Aorta (tissue), 5 donors: ENCODE measurements at regions not wholly inside any gene's neighbourhood (a gene's known extent, or its start where the extent isn't known, plus 50 kb on each side); places are given as distances from the start of the nearest gene placed in this dataset.
A peak's percentile ranks its signal among the peaks of the same experiment; 100 is the strongest.

Source experiments
- ATAC-seq: fragments of 200-7000 bp; cut with Tn5 transposase; one replicate; pipeline ENCODE4 v1.9.1; 2022; ENCODE audit warnings: moderate library complexity; ENCODE audit not compliant: low FRiP score
- DNase-seq, 2 donors: peaks; one replicate each; pipeline ENCODE4 v3.0.0-alpha.2; 2020
- H3K27ac ChIP-seq, 2 donors: one replicate each; pipeline ENCODE4 v1.5.1; 2013; ENCODE audit warnings: low read length in 2 of 2, mild to moderate bottlenecking in 2 of 2, moderate library complexity in 2 of 2, control low read depth in 1 of 2, inconsistent platforms in 1 of 2, low read depth in 1 of 2
- H3K27me3 ChIP-seq, 2 donors: one replicate each; pipeline ENCODE4 v1.6.1; 2013; ENCODE audit warnings: control low read depth in 1 of 2, low read length in 1 of 2, mild to moderate bottlenecking in 1 of 2, moderate library complexity in 1 of 2; ENCODE audit not compliant: insufficient read depth in 2 of 2, control insufficient read depth in 1 of 2
- H3K36me3 ChIP-seq, 2 donors: one replicate each; pipeline ENCODE4 v1.6.1; 2013; ENCODE audit warnings: control low read depth in 1 of 2, low read length in 1 of 2, mild to moderate bottlenecking in 1 of 2; ENCODE audit not compliant: insufficient read depth in 2 of 2, control insufficient read depth in 1 of 2
- H3K4me1 ChIP-seq, 2 donors: one replicate each; pipeline ENCODE4 v1.6.1; 2013; ENCODE audit warnings: low read length in 2 of 2, control low read depth in 1 of 2, mild to moderate bottlenecking in 1 of 2, moderate library complexity in 1 of 2; ENCODE audit not compliant: insufficient read depth in 2 of 2, control insufficient read depth in 1 of 2
- H3K4me3 ChIP-seq, 2 donors: one replicate each; pipeline ENCODE4 v1.5.1; 2013; ENCODE audit warnings: low read length in 2 of 2, control low read depth in 1 of 2, mild to moderate bottlenecking in 1 of 2
- H3K9me3 ChIP-seq: one replicate; pipeline ENCODE4 v1.6.1; 2013; ENCODE audit warnings: mild to moderate bottlenecking, low read length; ENCODE audit not compliant: control insufficient read depth
- WGBS, 2 donors: extraction: QIAGEN DNeasy Blood & Tissue Kit; methylation state at CpG; one replicate each; pipeline ENCODE4 v1.1.7; 2013; 5-methylcytosine and 5-hydroxymethylcytosine counted together
- intact Hi-C, 2 donors: fragments of 100-400 bp; cut with DNase I; formaldehyde crosslinking; loops; one replicate each; pipeline versions ENCODE4 v1.14.2 to v1.15.0; 2022
- donor health status: healthy with polysubstance abuse.
- donor health status: Bipolar disorder and iron deficiency.
- donor health status: DM: no; HTN: no; CAD: no.
- donor health status: DM: no; HTN: no; CAD: no.
- donor health status: DM: yes; HTN: yes; CAD: no.

GRCh38 chr3:162534431-162534830 lies 1037.8 kb downstream of the OTOL1 start:
- DNase-seq: no peak
- WGBS, 2 donors: 81 to 89% methylated on average over 2 of the region's 2 CpGs
- no peak for ATAC-seq
- no peaks in the 10 kb centered on the region for H3K4me1 ChIP-seq
- H3K4me3 ChIP-seq: no peak overlapping the region
- H3K27me3 ChIP-seq: no peaks in the 10 kb centered on the region
- H3K27ac ChIP-seq: no peak overlapping the region
- H3K9me3 ChIP-seq: no peaks in the 10 kb centered on the region
- intact Hi-C loops: no loop called here
- no peaks in the 10 kb centered on the region for H3K36me3 ChIP-seq

DNA sequence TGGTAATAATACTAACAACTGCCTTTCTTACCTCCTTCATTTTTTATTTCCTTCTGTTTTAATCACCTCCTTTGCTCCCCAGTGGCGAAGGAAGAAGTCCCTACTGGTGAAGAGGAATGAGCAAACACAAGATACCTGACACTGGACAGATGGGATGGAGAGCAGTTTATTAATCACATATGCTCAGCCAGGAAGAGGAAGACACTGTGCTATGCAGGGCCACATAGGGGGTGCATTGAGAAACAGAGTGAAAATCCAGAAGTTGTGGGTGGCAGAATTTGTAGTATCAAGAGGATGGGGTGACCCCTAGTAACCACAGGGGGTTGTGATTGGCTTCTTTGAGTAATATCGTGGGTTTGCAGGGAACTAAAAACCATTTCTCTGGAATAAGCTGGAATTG lies 1041.9 kb downstream of the OTOL1 start:
- H3K9me3 ChIP-seq: no peaks in the 10 kb centered on the region
- no peaks in the 10 kb centered on the region for H3K4me1 ChIP-seq
- intact Hi-C loops: no loop called here
- no peak overlapping the region for H3K27ac ChIP-seq
- ATAC-seq (peak; percentile 15), DNase-seq (no peak)
- no peak overlapping the region for H3K4me3 ChIP-seq
- no peaks in the 10 kb centered on the region for H3K36me3 ChIP-seq
- no peaks in the 10 kb centered on the region for H3K27me3 ChIP-seq
- 69 to 74% methylated on average over 2 of the region's 2 CpGs for WGBS, 2 donors

DNA sequence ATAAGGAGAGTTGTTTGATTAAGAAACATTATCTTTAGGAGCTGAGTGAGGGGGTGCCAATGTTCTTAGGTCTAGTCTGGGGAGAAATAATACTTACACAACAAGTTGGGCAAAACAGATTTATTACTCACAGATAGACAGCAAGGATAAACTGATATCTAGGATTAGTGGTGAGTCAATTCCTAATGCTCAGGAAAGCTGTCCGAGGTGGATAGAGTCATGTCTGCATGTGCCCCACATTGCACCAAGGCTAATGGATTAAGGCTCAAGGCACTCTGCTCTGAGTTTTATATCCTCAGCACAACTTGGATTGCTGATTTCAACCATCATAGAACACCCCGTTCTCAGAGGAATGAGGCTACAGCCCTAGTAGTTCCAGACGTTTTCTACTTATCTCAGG lies 1042.3 kb downstream of the OTOL1 start:
- intact Hi-C loops: no loop called here

DNA sequence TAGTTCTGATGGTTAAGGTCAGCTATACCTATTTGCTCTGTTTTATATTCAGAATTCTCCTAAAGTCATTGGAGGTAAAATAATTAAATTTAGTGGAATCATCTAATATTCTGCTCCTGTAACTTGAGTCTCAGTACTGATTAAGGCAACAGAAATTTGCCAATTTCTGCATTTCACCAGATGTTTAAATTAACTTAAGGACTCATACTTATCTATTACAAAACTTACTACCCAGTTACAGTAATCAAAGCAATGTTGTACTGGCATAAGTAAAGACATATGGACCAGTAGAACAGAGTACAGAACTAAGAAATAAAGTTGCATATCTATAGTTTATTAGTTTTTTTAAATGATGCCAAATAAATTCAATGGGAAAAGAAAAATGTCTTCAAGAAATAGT lies 1043.8 kb downstream of the OTOL1 start:
- no peak for ATAC-seq
- Histone ChIP-seq H3K4me1 (no peaks in the 10 kb centered on the region), H3K27ac (no peak overlapping the region), H3K9me3 (no peaks in the 10 kb centered on the region), H3K4me3 (no peak overlapping the region), H3K36me3 (no peaks in the 10 kb centered on the region), H3K27me3 (no peaks in the 10 kb centered on the region)
- intact Hi-C loops: no loop called here
- no peak for DNase-seq

More for the DNA sequence above, 1042.3 kb downstream of the OTOL1 start:
- WGBS, 2 donors: 78 to 81% methylated on average over 3 of the region's 3 CpGs
- Histone ChIP-seq H3K27me3 (no peaks in the 10 kb centered on the region), H3K9me3 (no peaks in the 10 kb centered on the region), H3K4me3 (no peak overlapping the region), H3K36me3 (no peaks in the 10 kb centered on the region), H3K27ac (no peak overlapping the region), H3K4me1 (no peaks in the 10 kb centered on the region)
- DNase-seq (no peak), ATAC-seq (no peak)

- intact Hi-C loops: no loop called here
- Histone ChIP-seq H3K9me3 (no peaks in the 10 kb centered on the region), H3K4me3 (no peak overlapping the region), H3K27ac (no peak overlapping the region), H3K27me3 (no peaks in the 10 kb centered on the region), H3K36me3 (no peaks in the 10 kb centered on the region), H3K4me1 (no peaks in the 10 kb centered on the region)
- DNase-seq (no peak), ATAC-seq (no peak)
- 94 to 100% methylated on average over 2 of the region's 2 CpGs for WGBS, 2 donors
Measured at GRCh38 chr3:162541923-162542322, 1045.3 kb downstream of the OTOL1 start.

DNA sequence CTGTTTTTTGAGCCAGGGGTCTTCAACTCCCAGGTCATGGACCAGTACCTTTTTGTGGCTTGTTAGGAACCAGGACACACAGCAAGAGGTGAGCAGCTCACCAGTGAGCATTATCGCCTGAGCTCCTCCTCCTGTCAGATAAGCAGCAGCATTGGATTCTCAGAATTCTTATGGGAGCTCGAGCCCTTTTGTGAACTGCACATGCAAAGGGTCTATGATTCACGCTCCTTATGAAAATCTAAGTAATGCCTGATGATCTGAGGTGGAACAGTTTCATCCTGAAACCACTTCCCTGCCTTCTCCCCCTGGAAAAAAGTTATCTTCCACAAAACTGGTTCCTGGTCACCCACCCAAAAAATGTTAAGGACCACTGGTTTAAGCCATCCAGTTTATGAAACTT lies 1047.6 kb downstream of the OTOL1 start:
- Histone ChIP-seq H3K9me3 (no peaks in the 10 kb centered on the region), H3K36me3 (no peaks in the 10 kb centered on the region), H3K4me3 (no peak overlapping the region), H3K27me3 (no peaks in the 10 kb centered on the region), H3K27ac (no peak overlapping the region), H3K4me1 (no peaks in the 10 kb centered on the region)
- intact Hi-C loops: no loop called here
- ATAC-seq (no peak), DNase-seq (no peak)
- WGBS, 2 donors: 85 to 93% methylated on average over 3 of the region's 3 CpGs

DNA sequence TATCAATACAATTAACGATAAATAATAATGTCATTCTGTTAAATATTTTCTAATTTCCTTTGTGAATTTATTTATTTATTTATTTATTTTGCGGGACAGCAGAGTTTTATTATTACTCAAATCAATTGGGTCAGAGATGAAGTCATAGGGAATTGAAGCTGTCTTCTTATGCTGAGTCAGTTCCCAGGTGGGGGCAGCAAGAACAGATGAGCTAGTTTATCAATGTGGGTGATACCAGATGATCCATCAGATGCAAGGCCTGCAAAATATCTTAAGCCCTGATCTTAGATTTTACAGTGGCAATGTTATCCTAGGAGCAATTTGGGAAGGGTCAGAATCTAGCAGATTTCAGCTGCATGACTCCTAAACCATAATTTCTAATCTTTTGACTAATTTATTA lies 1050.3 kb downstream of the OTOL1 start:
- H3K4me1 ChIP-seq: no peaks in the 10 kb centered on the region
- intact Hi-C loops: no loop called here
- 97 to 100% methylated on average over 2 of the region's 2 CpGs for WGBS, 2 donors

GRCh38 chr3:162547321-162547720 lies 1050.7 kb downstream of the OTOL1 start:
- Histone ChIP-seq H3K27me3 (no peaks in the 10 kb centered on the region), H3K4me1 (no peaks in the 10 kb centered on the region), H3K9me3 (no peaks in the 10 kb centered on the region), H3K27ac (no peak overlapping the region), H3K4me3 (no peak overlapping the region), H3K36me3 (no peaks in the 10 kb centered on the region)
- DNase-seq (no peak), ATAC-seq (no peak)
- intact Hi-C loops: no loop called here
- 95 to 97% methylated on average over 3 of the region's 3 CpGs for WGBS, 2 donors

More for the DNA sequence above, 1050.3 kb downstream of the OTOL1 start:
- DNase-seq (no peak), ATAC-seq (no peak)
- Histone ChIP-seq H3K27me3 (no peaks in the 10 kb centered on the region), H3K27ac (no peak overlapping the region), H3K36me3 (no peaks in the 10 kb centered on the region), H3K9me3 (no peaks in the 10 kb centered on the region), H3K4me3 (no peak overlapping the region)

- 50 to 62% methylated on average over 3 of the region's 3 CpGs for WGBS, 2 donors
- DNase-seq (no peak), ATAC-seq (no peak)
- Histone ChIP-seq H3K36me3 (no peaks in the 10 kb centered on the region), H3K27ac (no peak overlapping the region), H3K27me3 (no peaks in the 10 kb centered on the region), H3K4me3 (no peak overlapping the region), H3K9me3 (no peaks in the 10 kb centered on the region), H3K4me1 (no peaks in the 10 kb centered on the region)
- intact Hi-C loops: no loop called here
Measured at GRCh38 chr3:162555761-162556160, 1059.2 kb downstream of the OTOL1 start.
